Anterior cingulate cortex (tissue), 58 donors: ENCODE measurements at regions not wholly inside any gene's neighbourhood (a gene's known extent, or its start where the extent isn't known, plus 50 kb on each side); places are given as distances from the start of the nearest gene placed in this dataset.
"Not testable (repeated sequence)": the region's sequence is repeated elsewhere in the genome, so short reads cannot be mapped to it uniquely, and the experiment has no call there.

Experiments used
- DNase-seq, 58 donors: peaks; one replicate each; lab custom pipeline; 2025; lab: John Stamatoyannopoulos, UW

DNA sequence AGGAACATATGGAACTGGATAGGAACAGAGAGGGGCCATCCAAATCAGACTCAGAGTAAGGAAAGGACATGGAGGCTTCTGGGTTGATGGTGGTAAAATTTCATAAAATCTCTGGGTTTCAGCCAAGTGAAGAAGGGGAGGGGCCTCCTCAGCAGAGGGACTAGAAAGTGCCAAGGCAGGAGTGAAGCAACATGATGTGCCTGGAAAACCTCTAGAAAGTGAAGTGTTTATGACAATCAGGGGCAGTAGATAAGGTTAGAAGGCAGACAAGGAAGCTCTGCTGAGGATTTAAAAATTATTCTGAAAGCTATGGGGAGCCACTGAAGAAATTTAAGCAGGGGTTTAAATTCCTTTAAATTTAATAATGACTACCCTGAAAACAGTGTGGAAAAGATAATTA, 126.0 kb upstream of the TENT5A start:
- no peak for DNase-seq

DNA sequence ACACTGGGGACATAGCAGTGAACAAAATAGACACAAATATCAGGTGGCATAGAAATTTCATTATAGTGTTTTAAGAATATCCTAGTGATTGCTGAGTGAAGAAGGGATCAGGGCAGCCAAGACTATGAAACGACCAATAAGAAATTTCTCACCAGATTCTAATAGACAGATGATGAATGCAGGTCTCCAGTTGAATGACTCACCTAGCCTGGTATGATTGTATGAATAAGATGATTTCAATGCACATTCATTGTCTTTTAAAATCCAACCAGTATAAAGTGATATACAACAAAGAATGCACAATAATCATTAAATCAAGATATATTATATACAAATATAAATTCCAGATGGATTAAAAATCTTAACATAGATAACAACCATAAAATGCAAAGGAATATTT, 124.5 kb upstream of the TENT5A start:
- DNase-seq: no peak

DNA sequence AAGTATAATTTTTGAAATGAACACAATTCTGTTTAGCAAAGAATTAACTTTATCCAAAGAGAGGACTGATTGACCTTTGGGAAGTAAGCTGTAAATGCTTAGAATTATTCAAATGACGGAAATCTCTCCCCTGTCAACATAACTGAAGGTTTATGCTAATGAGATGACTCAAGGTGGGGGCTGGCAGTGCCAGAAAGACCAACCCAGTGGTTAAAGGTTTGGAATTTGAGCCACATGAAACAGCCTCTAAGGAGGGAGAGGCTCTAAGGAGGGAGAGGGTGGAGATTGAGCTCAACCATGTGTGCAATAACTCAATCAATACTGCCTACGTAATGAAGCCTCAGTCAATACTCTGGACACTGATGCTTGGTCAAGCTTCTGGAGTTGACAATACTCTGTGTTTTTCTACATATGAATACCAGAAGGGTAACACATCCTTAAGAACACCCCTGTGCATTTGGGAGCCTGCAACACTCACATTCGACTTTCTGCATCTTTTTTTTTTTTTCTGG, 123.4 kb upstream of the TENT5A start:
- DNase-seq: no peak

DNA sequence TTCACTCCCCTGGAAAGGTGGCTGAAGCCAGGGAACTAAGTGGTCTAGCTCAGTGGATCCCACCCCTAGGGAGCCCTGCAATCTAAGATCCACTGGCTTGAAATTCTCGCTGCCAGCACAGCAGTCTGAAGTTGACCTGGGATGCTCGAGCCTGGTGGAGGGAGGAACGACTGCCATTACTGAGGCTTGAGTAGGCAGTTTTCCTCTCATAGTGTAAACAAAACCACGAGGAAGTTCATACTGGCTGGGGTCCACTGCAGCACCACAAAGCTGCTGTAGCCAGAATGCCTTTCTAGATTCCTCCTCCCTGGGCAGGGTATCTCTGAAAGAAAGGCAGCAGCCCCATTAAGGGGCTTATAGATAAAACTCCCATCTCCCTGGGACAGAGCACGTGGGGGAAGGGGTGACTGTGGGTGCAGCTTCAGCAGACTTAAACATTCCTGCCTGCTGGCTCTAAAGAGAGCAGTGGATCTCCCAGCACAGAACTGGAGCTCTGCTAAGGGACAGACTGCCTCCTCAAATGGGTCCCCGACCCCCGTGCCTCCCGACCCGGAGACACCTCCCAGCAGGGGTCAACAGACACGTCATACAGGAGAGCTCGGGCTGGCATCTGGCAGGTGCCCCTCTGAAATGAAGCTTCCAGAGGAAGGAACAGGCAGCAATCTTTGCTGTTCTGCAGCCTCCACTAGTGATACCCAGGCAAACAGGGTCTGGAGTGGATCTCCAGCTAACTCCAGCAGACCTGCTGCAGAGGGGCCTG, 117.4 kb upstream of the TENT5A start:
- DNase-seq: not testable (repeated sequence)

DNA sequence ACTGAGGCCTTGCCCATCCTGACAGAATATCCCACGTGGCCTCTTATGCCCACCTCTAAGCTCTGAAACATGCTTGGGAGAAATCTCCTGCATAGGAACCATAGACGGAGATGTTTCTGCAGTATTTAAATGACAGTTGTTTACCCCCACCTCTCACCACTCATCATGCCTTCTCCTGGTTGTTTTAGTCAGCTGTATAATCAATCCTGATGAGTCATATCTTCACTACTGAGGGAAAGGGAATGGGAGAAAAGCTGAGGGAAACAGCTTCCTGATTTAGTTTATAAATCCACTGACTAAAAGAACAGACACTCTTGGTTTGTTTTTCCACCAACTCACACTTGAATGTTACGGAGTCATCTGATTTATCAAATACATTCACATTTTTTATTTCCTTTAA, 113.2 kb upstream of the TENT5A start:
- no peak for DNase-seq

DNA sequence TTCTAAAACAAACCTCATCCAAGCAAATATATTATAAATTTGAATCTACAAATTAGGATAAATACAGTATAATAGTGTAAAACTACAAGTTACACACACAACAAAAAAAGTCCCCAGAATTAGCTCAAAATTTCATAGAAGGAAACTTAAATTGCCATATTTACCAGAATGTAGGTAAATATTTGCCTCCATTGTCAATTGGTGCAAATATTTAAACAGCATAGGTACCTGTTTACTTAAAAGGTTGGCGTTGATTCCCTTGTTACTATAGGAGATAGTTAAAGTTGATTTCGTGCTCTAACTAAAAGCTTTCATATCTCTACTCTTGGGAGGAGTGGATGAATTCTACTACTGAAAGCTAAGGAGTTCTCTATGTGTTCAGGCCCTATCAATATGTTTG, 111.6 kb upstream of the TENT5A start:
- DNase-seq: no peak

DNA sequence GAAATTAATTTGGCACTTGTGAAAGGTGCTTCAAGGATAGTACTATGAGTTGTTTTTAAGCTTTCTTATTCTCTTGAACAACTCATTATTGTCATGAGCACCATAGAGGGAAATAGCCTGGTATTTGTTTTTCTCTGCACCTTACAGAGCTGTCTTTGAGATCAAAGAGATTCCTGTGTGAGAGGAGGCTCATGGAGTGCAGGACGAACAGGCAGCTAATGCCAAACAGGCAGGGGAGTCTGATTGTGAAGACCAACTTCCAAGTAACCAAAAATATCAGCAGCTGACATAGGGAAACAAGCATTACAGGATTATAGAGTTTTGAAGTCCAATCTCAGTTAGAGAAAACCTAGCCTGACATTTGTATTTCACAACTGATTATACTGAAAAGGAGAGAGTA, 110.6 kb upstream of the TENT5A start:
- DNase-seq: no peak

DNA sequence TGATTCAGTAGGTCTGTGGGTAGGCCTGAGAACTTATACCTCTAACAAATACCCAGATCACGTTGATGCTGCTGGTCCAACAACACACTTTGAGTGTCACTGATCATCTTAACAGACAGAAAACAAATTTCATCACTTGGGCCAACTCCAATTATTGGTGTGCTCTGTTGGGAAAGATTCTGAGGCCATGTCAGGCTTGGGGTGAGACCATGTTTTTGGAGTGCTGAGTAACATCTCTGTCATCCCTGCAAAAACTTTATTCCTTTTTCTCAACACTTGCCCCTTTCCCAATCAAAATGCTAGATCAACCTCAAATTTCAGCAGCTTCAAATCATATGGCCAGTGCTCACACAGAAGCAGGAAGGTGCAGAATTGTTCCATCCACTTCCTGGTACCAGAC, 108.8 kb upstream of the TENT5A start:
- no peak for DNase-seq

DNA sequence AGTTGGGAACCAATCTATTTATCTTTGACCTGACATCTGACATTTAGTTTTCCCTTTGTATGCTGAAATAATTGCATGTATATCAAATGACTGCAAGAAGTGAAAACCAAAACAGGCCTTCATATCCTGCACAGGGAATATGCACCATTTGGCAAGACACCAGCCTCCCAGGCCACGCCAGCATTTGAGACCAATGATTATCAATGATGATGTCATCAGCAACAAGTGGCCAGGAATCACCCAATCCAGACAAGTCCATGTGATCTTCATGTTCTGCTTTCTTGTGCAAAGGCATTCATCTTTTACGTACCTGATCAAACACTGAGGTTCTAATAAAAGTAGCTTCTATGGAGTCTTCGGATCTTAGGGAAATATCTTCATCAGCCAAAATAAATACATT, 107.4 kb upstream of the TENT5A start:
- DNase-seq: no peak

DNA sequence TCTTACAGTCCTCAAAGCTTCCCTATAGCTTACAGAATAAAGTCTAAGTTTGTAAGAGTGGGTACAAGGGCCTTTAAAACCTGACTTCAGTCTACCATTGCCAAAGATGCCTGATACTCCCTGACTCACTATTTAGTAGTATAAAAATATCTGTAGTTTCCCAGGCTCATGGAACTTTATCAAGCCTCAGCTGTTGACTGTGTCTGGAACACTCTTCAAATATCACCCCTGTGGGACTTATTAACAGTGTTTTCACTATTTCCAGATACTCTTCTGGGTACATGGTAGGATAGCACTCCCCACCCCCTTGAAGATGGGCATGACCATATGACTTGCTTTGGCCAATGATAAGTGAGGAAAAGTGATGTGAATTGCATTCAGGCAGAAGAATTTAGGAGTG, 105.3 kb upstream of the TENT5A start:
- DNase-seq: no peak

DNA sequence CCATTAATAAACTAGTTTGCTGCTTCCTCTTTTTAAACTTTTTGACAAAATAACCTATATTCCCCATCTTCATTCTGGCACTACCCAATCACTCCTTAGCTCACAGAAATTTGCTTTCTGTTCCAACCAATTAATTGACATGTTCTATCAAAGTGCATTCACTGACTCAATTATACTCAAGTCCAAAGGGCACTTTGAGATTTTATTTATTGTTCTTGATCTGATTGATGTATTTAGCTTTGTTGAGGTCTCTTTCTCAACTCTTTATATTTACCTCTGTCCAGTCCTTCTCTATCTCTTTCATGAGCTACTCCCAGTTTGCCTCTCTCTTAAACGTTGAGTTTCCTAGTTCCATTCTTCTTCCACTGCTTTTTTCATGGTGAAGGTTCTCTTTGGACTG, 104.4 kb upstream of the TENT5A start:
- DNase-seq: no peak

DNA sequence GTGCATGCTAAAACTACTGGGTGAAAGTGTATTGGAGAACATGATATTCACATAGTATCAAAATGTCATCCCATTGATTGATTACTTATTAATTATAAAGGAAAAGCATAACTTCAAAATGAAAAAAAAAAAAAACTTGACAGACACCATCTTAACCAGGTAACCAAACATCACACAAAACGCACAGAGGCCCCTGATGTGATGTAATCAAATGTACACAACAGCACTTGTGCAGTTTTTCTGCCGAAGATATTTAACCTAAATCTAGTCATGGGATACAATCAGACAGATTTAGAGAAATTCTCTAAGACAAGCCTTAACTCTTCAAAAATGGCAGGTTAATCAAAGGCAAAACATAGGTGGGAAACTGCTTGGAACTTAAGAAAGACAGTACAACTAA, 102.0 kb upstream of the TENT5A start:
- DNase-seq: no peak

DNA sequence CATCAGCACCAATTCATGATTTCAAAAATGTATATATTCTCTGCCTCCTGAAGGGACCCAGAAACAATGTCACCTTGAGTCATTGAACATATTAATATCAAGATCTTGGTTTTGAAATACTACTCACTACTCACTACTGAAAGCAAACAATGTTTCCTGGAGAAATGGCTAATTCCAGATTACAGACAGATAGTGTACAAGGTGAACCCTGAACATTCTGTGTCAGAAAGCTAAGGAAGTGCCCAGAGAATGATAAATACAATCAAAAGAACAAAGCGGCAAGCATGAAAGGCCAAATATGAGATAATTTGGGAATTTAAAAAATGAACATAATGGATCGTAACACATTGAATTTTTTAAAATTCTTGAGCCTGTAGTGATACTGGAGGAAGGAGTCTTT, 101.5 kb upstream of the TENT5A start:
- no peak for DNase-seq

DNA sequence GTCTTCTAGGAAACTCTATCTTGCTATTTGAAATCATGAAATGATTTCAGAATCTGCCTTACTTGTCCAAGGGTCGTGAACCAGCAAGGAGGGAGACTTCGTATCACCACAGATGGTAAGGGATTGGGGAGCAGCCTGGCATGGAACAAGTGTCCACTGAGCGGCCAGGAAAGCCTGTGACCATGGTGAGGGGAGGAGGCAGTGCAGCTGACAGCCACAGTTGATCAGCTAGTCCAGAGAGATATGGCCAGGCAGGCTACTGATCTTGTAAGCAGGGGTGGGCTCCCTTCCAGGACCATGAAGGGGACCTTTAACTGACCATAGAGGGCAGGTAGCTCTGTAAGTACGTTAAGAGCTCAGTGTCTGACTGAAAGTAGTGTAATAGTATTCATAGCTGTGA, 96.8 kb upstream of the TENT5A start:
- no peak for DNase-seq

DNA sequence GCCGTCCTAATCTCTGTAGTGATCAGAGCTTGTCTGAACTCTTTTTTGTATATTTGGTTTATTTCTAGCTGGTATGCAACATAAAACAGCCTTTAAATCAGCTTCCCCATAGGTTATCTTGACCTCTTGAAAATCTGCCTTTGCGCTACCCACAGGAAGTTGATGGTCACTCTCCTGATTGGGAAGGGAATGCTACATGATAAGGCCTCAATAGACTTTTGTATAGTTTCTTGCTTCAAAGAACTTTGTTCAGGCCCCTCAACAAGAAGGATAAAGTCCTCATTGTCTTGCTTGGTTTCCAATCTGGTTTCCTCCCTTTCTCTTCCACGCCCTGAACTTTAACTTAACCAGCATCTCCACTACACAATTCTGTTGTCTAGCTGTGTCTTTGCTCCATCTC, 95.4 kb upstream of the TENT5A start:
- no peak for DNase-seq

DNA sequence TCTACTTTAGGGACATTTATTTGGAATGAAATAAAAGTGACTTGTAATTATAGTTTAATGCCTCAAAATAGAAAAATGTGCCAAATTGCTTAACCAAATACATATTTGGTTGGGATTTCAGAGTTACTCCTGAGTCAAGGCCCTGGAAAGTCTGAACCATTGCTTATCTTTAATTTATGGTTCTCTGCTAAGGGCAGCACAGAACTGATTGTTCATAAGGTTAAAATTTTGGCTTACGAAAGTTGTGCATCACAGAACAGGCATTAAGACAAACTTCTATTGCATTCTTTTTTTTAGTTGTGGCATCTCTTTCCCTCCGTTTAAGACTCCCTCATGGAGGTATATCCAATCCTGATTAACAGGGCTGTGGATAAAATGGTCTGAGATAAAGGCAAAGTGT, 92.2 kb upstream of the TENT5A start:
- no peak for DNase-seq

DNA sequence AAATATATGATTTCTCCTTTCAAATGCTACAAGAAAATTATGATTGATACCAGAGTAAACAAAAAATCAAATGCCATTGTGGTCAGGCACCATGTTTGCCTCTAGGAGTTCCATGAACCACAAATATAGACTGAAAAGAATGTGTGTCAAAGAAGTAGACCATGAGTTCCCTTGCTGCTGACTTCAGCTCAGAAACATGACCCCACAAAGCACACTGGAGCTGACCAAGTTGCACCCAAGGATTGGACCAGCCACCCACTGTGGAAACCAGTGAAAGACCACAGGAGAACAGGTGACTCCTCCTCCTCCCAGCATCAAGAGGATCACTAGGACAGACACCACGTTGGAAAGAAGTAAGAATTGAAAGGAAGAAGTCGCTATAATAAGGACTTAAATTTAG, 90.8 kb upstream of the TENT5A start:
- DNase-seq: no peak

DNA sequence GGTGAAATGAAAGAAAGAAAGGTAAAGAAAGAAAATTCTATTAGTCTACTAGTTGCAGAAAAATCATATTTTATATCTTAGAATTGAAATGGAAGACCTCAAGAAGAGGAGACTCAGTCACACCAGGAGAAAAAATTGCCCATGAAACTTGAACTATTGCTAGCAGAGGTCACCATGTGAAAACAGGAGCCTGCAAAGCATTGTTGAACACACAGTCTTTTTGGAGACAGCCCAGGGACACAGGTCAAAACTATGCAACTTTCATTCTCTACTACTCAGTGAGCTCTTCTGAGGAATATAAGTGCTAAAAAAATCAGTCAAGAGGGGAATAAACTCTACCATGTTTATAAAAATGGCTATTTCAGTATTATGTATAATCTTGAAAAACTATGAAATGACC, 89.8 kb upstream of the TENT5A start:
- DNase-seq: no peak

DNA sequence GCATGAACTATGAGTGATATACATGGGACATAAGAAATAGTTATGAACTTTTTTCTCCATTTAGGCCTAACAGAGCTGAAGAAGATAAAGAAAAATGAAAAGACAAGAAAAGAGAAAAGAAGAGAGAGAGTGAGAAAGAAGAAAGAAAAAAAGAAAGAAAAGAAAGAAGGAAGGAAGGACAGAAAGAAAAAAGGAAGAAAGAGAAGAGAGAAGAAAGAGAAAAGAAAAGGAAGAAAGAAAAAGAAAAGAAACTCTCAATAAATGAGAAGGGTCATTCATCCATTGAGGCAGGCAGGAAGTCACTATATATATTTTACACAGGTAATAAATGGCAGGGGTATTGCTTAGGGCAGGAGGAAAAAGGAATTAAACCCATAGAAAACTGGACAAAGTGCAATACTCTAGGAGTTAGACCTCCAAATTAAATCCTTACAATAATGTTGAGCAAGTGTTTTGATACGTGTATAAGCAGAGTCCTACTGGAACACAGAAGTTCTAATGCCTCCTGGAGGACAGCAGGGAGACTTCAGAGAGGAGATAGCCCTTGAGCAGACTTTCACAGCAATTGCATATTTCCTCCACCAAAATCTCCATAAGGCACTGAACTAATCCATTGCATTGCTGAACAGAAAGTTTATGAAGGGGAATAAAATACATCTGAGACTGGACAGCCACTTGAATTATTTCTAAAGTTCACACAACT, 86.4 kb upstream of the TENT5A start:
- no peak for DNase-seq

DNA sequence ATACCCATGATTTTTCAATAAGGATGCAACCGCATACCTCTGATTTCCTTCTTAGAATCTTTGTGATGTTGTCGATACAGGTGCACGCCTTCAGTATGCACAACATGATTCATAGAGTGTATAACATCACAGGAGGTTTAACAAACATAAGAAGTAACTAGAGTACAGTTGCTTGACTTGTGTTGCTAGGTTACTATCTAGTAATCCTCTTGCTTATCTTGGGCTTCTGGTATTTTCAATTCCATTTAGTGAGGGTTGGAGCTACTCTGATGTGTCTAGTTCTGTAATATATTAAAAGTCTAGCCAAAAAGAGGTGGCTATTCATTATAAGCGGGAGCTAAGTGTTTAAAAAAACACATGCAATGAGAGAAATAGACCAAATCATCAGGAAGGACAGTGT, 85.5 kb upstream of the TENT5A start:
- no peak for DNase-seq

DNA sequence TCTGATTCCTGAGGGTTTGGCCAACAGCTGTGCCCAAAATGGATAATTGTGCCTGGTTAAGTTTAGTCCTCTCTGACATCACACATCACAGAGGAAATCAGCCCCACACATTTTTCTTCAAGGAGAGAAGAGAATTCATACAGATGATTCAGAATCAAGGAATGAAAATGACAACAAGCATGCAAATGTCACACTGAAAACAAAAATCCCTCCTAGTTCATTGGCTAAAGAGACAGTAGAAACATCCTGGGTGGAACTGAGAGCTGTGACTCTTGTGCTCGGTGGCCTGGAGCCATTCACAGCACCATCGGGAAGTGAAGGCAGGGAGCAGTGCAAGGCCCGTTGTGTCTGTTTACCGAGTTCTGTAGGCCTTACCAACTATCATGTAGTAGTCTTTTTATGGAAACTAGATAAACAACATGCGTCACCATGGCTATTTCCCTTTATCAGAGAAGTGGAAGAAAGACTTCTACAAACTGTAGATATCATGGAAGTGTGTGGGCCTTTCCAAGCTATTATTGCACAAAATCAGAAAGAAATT, 81.7 kb upstream of the TENT5A start:
- DNase-seq: peak in 2 of 58 donors; percentile 8 to 14

DNA sequence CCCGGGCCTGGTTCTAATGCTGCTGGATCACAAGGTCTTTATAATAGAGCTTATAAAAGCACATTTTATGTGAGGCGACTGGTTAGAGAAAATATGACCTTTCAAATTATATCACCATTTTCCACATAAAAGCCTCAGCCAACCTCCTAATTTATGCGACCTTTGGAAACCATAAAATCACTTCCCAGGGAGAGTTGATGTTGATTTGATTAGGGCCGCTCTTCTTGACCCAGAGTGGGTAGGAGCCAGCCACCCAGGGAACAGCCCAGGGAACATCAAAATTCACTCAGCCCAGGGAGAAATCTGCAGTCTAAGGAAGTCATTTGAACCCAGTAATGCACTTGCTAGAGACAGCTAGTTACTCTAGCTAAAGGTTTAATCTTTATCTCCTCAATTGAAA, 79.8 kb upstream of the TENT5A start:
- no peak for DNase-seq
